ENCODE measurements at regions not wholly inside any gene's neighbourhood (a gene's known extent, or its start where the extent isn't known, plus 50 kb on each side); places are given as distances from the start of the nearest gene placed in this dataset.

- Histone ChIP-seq H3K4me3 (replicated peaks in 1 of 3) (no peak overlapping the region), H3K27me3 (no peaks in the 10 kb centered on the region), H3K9me3 (no peaks in the 10 kb centered on the region), H3K27ac (no peak overlapping the region), H3K4me1 (no peaks in the 10 kb centered on the region), H3K36me3 (no peaks in the 10 kb centered on the region)
- WGBS, 2 donors = 89% methylated on average over 5 of the region's 5 CpGs
- DNase-seq = no peak
- no peak for TF ChIP-seq POLR2A (IDR thresholded peaks at IDR 0.05)
- TF ChIP-seq, protein P1, sequence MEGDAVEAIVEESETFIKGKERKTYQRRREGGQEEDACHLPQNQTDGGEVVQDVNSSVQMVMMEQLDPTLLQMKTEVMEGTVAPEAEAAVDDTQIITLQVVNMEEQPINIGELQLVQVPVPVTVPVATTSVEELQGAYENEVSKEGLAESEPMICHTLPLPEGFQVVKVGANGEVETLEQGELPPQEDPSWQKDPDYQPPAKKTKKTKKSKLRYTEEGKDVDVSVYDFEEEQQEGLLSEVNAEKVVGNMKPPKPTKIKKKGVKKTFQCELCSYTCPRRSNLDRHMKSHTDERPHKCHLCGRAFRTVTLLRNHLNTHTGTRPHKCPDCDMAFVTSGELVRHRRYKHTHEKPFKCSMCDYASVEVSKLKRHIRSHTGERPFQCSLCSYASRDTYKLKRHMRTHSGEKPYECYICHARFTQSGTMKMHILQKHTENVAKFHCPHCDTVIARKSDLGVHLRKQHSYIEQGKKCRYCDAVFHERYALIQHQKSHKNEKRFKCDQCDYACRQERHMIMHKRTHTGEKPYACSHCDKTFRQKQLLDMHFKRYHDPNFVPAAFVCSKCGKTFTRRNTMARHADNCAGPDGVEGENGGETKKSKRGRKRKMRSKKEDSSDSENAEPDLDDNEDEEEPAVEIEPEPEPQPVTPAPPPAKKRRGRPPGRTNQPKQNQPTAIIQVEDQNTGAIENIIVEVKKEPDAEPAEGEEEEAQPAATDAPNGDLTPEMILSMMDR (IDR thresholded peaks at IDR 0.05) = no peak
- intact Hi-C loops (cut with DNase I) = no loop called here
Observed at GRCh38 chr2:19496646-19497045, 138.2 kb upstream of the OSR1 start.

DNA sequence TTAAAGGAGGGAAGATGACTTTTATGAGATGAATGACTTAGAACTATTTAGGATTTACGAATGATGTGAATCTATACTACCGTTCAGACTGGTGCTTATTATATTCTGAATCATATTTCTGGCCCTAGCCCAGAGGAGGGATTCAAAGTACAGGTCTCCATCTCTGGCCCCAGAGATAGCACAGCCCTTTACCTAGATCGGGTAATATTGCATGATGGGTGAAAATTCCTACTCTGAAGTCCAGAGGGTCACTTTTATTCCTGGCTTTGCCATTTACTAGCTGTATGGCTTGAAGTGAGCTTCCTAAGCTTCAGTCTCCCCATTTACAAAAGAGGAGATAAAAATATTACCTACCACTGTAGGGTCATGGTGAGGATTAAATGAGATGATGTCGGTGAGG lies 135.8 kb upstream of the OSR1 start:
- DNase-seq = no peak
- H3K4me1 ChIP-seq = no peaks in the 10 kb centered on the region
- intact Hi-C loops (cut with DNase I) = no loop called here
- WGBS, 2 donors = 81 to 82% methylated on average over 4 of the region's 4 CpGs
- no peaks in the 10 kb centered on the region for H3K36me3 ChIP-seq
- H3K27me3 ChIP-seq = no peaks in the 10 kb centered on the region
- H3K9me3 ChIP-seq = no peaks in the 10 kb centered on the region
- H3K27ac ChIP-seq = no peak overlapping the region
- no peak overlapping the region for H3K4me3 ChIP-seq (replicated peaks in 1 of 3)
- TF ChIP-seq, protein P1 (IDR thresholded peaks at IDR 0.05) = no peak
- TF ChIP-seq POLR2A (IDR thresholded peaks at IDR 0.05) = no peak

DNA sequence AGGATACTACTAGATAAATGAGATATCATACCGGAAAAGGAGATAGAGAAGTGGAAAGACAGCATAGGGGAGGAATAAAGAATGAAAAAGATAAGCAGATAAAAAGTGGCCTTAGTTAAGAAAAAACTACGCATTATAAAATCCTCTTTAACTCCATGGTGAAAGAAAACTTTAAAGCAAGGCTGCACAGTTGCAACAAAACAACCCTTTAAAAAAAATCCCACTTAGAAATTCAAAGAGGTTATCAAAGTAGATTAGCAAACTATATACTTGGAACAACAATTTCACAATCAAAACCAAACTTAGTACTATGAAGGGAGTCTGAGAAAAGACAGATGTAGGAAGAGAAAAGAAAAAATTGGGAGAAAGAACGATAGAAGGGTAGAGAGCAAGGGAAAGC lies 133.4 kb upstream of the OSR1 start:
- H3K9me3 ChIP-seq = no peaks in the 10 kb centered on the region
- no peaks in the 10 kb centered on the region for H3K36me3 ChIP-seq
- DNase-seq = no peak
- TF ChIP-seq POLR2A (IDR thresholded peaks at IDR 0.05) = no peak
- no peak overlapping the region for H3K27ac ChIP-seq
- no peak overlapping the region for H3K4me3 ChIP-seq (replicated peaks in 1 of 3)
- WGBS, 2 donors = 79 to 83% methylated on average over 3 of the region's 3 CpGs
- H3K27me3 ChIP-seq = no peaks in the 10 kb centered on the region
- no peaks in the 10 kb centered on the region for H3K4me1 ChIP-seq
- intact Hi-C loops (cut with DNase I) = no loop called here

DNA sequence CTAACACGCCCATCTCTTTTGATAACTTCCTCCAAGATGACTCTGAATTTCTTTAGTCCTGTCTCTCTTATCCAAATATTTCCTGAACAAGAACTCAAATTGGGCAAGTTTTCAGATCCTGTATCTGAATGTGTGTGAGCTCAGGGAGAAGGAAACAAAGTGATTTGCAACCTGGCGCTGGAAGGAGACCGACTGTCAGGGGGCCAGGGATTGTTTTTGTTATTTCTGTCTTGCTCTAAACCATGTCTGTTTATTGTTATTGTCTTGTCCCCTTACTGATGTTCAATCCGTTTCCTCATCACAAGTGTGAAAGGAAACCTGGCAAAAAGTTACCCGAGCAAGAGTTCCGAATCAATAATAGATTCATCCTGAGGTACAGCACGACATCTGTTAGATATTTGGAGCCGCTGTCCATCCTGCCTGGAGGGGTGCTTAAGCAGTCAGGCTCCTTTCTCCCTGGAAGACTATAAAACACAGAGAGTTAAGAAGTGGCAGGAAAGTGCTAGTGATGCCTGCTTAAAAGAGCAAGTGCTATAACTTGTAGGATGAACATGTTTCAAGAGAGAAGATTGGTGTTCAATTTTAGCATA lies 132.5 kb upstream of the OSR1 start:
- Histone ChIP-seq H3K27me3 (no peaks in the 10 kb centered on the region), H3K4me3 (replicated peaks in 1 of 3) (no peak overlapping the region), H3K27ac (no peak overlapping the region), H3K9me3 (no peaks in the 10 kb centered on the region), H3K36me3 (no peaks in the 10 kb centered on the region), H3K4me1 (no peaks in the 10 kb centered on the region)
- intact Hi-C loops (cut with DNase I) = no loop called here
- 60 to 66% methylated on average over 8 of the region's 8 CpGs for WGBS, 2 donors
- TF ChIP-seq, protein P1 (IDR thresholded peaks at IDR 0.05) = no peak
- no peak for TF ChIP-seq POLR2A (IDR thresholded peaks at IDR 0.05)
- no peak for DNase-seq

GRCh38 chr2:19488009-19488691 lies 129.7 kb upstream of the OSR1 start:
- TF ChIP-seq, protein P1 (IDR thresholded peaks at IDR 0.05) = no peak
- no peak for TF ChIP-seq POLR2A (IDR thresholded peaks at IDR 0.05)
- Histone ChIP-seq H3K4me3 (replicated peaks in 1 of 3) (no peak overlapping the region), H3K27me3 (no peaks in the 10 kb centered on the region), H3K27ac (no peak overlapping the region), H3K36me3 (no peaks in the 10 kb centered on the region), H3K9me3 (no peaks in the 10 kb centered on the region), H3K4me1 (no peaks in the 10 kb centered on the region)
- intact Hi-C loops (cut with DNase I) = no loop called here
- 56 to 59% methylated on average over 4 of the region's 4 CpGs for WGBS, 2 donors
- no peak for DNase-seq
